GM12878 (cell line): ENCODE measurements at regions not wholly inside any gene's neighbourhood (a gene's known extent, or its start where the extent isn't known, plus 50 kb on each side); places are given as distances from the start of the nearest gene placed in this dataset.

Source experiments
- ATAC-seq: fragments of 200-7000 bp; cut with Tn5 transposase; 3 replicates; pipeline ENCODE4 v1.9.1; 2020; ENCODE audit warnings: mild to moderate bottlenecking, moderate library complexity
- BruUV-seq: library from RNA; stranded (reverse); fragments of 400-500 nt; replicated peaks from 2 replicates; lab custom pipeline; 2021; lab: Mats Ljungman, UMichigan
- CTCF ChIA-PET: fragments of 300-600 bp; sonication (Branson Sonifier 250); formaldehyde crosslinking; extraction: SDS; loops from one replicate; lab custom pipeline; 2021; ENCODE audit warnings: inconsistent platforms; lab: Yijun Ruan, JAX
- POLR2A ChIA-PET: fragments of 350-600 bp; formaldehyde crosslinking; extraction: SDS; loops from one replicate; lab custom pipeline; 2021; ENCODE audit warnings: inconsistent platforms; lab: Charles Lee
- RAD21 ChIA-PET: fragments of 300-600 bp; sonication (Branson Sonifier 250); formaldehyde crosslinking; loops from one replicate; lab custom pipeline; 2023; ENCODE audit warnings: antibody characterized with exemption; ENCODE audit not compliant: unreplicated experiment; lab: Charles Lee
- SMC1A ChIA-PET: fragments of 300-600 bp; sonication (Branson Sonifier 250); formaldehyde crosslinking; loops from one replicate; lab custom pipeline; 2023; ENCODE audit not compliant: unreplicated experiment, uncharacterized antibody; lab: Charles Lee
- DNase-seq: peaks from one replicate; pipeline ENCODE4 v3.0.0-alpha.2; 2011; ENCODE audit warnings: low read depth, low spot score
- FAIRE-seq: peaks from 3 replicates; lab custom pipeline; 2011; peaks lifted over from hg19 to GRCh38; lab: Jason Lieb, UNC
- H2AFZ ChIP-seq: 2 replicates; pipeline ENCODE4 v1.6.0; 2011; ENCODE audit warnings: low read depth, low read length, control low read depth; ENCODE audit not compliant: control insufficient read depth
- H3K27ac ChIP-seq: 2 replicates; pipeline ENCODE4 v1.5.1; 2011; ENCODE audit warnings: control low read depth; ENCODE audit not compliant: control insufficient read depth, insufficient read depth
- H3K27me3 ChIP-seq, 2 experiments: replicated peaks in 1 of 2; 2 replicates each; pipeline versions ENCODE4 v1.6.0 to v1.6.1; 2011; ENCODE audit warnings: low read length in 1 of 2; ENCODE audit not compliant: control insufficient read depth in 2 of 2, insufficient read depth in 2 of 2
- H3K36me3 ChIP-seq, 2 experiments: 2 replicates each; pipeline ENCODE4 v1.5.1; 2011; ENCODE audit warnings: low read length in 1 of 2; ENCODE audit not compliant: control insufficient read depth in 2 of 2, insufficient read depth in 2 of 2
- H3K4me1 ChIP-seq: 2 replicates; pipeline ENCODE4 v1.6.1; 2011; ENCODE audit warnings: mild to moderate bottlenecking, low read length, moderate library complexity, mixed read lengths; ENCODE audit not compliant: control insufficient read depth, insufficient read depth
- H3K4me2 ChIP-seq: 2 replicates; pipeline ENCODE4 v1.6.0; 2011; ENCODE audit warnings: control low read depth; ENCODE audit not compliant: control insufficient read depth, insufficient read depth
- H3K4me3 ChIP-seq: fragments of 200-600 bp; sonication (generic); 2 replicates; pipeline ENCODE4 v1.5.1; 2016
- H3K79me2 ChIP-seq: 2 replicates; pipeline ENCODE4 v1.6.0; 2011; ENCODE audit warnings: low read length; ENCODE audit not compliant: control insufficient read depth, insufficient read depth
- H3K9ac ChIP-seq: 2 replicates; pipeline ENCODE4 v1.8.0; 2011; ENCODE audit warnings: low read length, control low read depth, mixed read lengths; ENCODE audit not compliant: control insufficient read depth, insufficient read depth
- H3K9me3 ChIP-seq: replicated peaks from 3 replicates; pipeline ENCODE4 v1.5.1; 2011; ENCODE audit warnings: mild to moderate bottlenecking, low read length; ENCODE audit not compliant: control insufficient read depth, insufficient read depth
- H4K20me1 ChIP-seq: 2 replicates; pipeline ENCODE4 v1.6.0; 2011; ENCODE audit not compliant: control insufficient read depth, insufficient read depth
- MTA2 ChIP-seq: fragments of 450-650 bp; IDR thresholded peaks from 2 replicates; pipeline ENCODE4 v1.6.1; 2016; ENCODE audit warnings: low read depth, mild to moderate bottlenecking, moderate library complexity
- NFXL1 ChIP-seq: fragments of 450-650 bp; IDR thresholded peaks from 2 replicates; pipeline ENCODE4 v1.6.1; 2017; ENCODE audit warnings: antibody characterized with exemption, mild to moderate bottlenecking, borderline replicate concordance
- RAD21 ChIP-seq: IDR thresholded peaks from 2 replicates; pipeline ENCODE4 v1.6.1; 2011; ENCODE audit warnings: mild to moderate bottlenecking, low read depth, low read length, moderate library complexity; ENCODE audit not compliant: insufficient read depth
- RAD51 ChIP-seq: fragments of 450-650 bp; IDR thresholded peaks from 2 replicates; pipeline ENCODE4 v1.6.1; 2016; ENCODE audit warnings: moderate library complexity, mild to moderate bottlenecking, inconsistent platforms
- RCOR1 ChIP-seq: conservative IDR thresholded peaks from 2 replicates; pipeline ENCODE4 v1.6.1; 2012; ENCODE audit warnings: low read depth, low read length, improper control_type of control experiment
- ZNF274 ChIP-seq: IDR thresholded peaks from one replicate; pipeline ENCODE4 v1.8.0; 2011; ENCODE audit not compliant: insufficient read length, insufficient read depth
- WGBS: methylation state at CpG from one replicate; pipeline ENCODE4 v1.1.6; 2016; ENCODE audit warnings: low lambda C conversion rate; ENCODE audit not compliant: insufficient replicate concordance, insufficient coverage; ENCODE audit errors: missing lambda C conversion rate; 5-methylcytosine and 5-hydroxymethylcytosine counted together
- in situ Hi-C: fragments of 300-500 bp; cut with MboI; formaldehyde crosslinking; loops from 9 replicates; pipeline ENCODE4 v1.14.3; 2018; ENCODE audit warnings: mixed read lengths
- intact Hi-C: fragments of 100-400 bp; cut with micrococcal nuclease; formaldehyde crosslinking; loops from one replicate; pipeline ENCODE4 v1.14.2; 2022; ENCODE audit not compliant: unreplicated experiment
- TF ChIP-seq, protein P1 (sequence below): fragments of 450-650 bp; IDR thresholded peaks from 2 replicates; pipeline ENCODE4 v1.6.1; 2017; ENCODE audit warnings: mild to moderate bottlenecking, low read depth, inconsistent platforms; ENCODE audit not compliant: poor library complexity, severe bottlenecking
- TF ChIP-seq, protein P2 (sequence below): fragments of 450-650 bp; IDR thresholded peaks from 2 replicates; pipeline ENCODE4 v1.6.1; 2017; ENCODE audit warnings: antibody characterized with exemption, mild to moderate bottlenecking, moderate library complexity
- TF ChIP-seq, protein P3 (sequence below): fragments of 450-650 bp; IDR thresholded peaks from 2 replicates; pipeline ENCODE4 v1.6.1; 2018; ENCODE audit warnings: mild to moderate bottlenecking, low read depth, moderate library complexity; ENCODE audit not compliant: partially characterized antibody
- TF ChIP-seq, protein P4 (sequence below): IDR thresholded peaks from 2 replicates; pipeline ENCODE4 v1.6.1; 2011; ENCODE audit warnings: borderline replicate concordance, low read depth, mild to moderate bottlenecking, moderate library complexity, low read length; ENCODE audit not compliant: insufficient read depth, poor library complexity, severe bottlenecking
- TF ChIP-seq, protein P5 (sequence below): IDR thresholded peaks from 2 replicates; pipeline ENCODE4 v1.6.1; 2012; ENCODE audit warnings: low read depth, low read length, improper control_type of control experiment

DNA sequence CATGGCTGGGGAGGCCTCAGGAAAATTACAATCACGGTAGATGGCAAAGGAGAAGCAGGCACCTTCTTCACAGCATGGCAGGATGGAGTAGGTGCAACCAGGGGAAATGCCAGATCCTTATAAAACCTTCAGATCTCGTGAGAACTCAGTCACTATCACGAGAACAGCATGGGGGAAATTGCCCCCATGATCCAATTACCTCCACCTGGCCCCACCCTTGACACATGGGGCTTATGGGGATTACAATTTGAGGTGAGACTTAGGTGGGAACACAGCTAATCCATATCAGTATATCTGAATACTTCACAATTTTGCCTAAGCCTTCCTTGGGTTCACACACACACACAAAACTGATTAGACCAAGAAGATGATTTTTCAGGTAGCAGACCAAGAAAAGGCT lies 145.1 kb upstream of the COL1A2 start (continued):
- TF ChIP-seq, protein P1, sequence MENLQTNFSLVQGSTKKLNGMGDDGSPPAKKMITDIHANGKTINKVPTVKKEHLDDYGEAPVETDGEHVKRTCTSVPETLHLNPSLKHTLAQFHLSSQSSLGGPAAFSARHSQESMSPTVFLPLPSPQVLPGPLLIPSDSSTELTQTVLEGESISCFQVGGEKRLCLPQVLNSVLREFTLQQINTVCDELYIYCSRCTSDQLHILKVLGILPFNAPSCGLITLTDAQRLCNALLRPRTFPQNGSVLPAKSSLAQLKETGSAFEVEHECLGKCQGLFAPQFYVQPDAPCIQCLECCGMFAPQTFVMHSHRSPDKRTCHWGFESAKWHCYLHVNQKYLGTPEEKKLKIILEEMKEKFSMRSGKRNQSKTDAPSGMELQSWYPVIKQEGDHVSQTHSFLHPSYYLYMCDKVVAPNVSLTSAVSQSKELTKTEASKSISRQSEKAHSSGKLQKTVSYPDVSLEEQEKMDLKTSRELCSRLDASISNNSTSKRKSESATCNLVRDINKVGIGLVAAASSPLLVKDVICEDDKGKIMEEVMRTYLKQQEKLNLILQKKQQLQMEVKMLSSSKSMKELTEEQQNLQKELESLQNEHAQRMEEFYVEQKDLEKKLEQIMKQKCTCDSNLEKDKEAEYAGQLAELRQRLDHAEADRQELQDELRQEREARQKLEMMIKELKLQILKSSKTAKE, result no peak
- TF ChIP-seq, all 136 proteins: peak for 0

DNA sequence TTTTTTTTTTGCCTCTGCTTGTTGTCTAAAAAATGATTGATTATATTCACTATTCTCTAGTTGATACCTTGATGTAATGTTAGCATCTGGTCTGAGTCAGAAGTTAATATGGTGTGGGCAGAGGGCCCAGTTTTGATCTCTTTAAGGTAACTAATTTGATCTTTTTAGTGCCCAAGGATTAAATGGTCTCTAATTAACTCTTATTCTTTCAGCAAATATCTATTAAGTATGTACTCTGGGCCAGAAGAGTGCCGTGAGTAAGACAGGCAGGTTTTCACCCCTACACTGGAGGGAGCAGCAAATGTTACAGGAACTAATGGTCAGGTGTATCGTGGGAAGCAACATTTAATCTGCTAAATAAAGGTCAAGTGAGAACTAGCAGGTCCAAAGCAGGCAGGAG lies 144.6 kb upstream of the COL1A2 start:
- Histone ChIP-seq H3K79me2 (no peaks in the 10 kb centered on the region), H4K20me1 (no peaks in the 10 kb centered on the region), H3K27ac (no peak overlapping the region), H2AFZ (no peak overlapping the region), H3K27me3 (no peaks in the 10 kb centered on the region), H3K4me2 (no peak overlapping the region), H3K4me3 (no peak overlapping the region), H3K9me3 (no peaks in the 10 kb centered on the region), H3K9ac (no peak overlapping the region), H3K4me1 (no peaks in the 10 kb centered on the region), H3K36me3 (no peaks in the 10 kb centered on the region)
- RAD21 ChIA-PET, result no interaction called here
- DNase-seq (no peak), FAIRE-seq (no peak), ATAC-seq (no peak)
- CTCF ChIA-PET, result no interaction called here
- POLR2A ChIA-PET, result no interaction called here
- intact Hi-C loops, result no loop called here
- SMC1A ChIA-PET, result no interaction called here
- in situ Hi-C loops, result no loop called here
- WGBS, result 17% methylated on average over 2 of the region's 2 CpGs
- BruUV-seq, result no TSS peak
- TF ChIP-seq NFXL1, result no peak
- TF ChIP-seq, protein P2, sequence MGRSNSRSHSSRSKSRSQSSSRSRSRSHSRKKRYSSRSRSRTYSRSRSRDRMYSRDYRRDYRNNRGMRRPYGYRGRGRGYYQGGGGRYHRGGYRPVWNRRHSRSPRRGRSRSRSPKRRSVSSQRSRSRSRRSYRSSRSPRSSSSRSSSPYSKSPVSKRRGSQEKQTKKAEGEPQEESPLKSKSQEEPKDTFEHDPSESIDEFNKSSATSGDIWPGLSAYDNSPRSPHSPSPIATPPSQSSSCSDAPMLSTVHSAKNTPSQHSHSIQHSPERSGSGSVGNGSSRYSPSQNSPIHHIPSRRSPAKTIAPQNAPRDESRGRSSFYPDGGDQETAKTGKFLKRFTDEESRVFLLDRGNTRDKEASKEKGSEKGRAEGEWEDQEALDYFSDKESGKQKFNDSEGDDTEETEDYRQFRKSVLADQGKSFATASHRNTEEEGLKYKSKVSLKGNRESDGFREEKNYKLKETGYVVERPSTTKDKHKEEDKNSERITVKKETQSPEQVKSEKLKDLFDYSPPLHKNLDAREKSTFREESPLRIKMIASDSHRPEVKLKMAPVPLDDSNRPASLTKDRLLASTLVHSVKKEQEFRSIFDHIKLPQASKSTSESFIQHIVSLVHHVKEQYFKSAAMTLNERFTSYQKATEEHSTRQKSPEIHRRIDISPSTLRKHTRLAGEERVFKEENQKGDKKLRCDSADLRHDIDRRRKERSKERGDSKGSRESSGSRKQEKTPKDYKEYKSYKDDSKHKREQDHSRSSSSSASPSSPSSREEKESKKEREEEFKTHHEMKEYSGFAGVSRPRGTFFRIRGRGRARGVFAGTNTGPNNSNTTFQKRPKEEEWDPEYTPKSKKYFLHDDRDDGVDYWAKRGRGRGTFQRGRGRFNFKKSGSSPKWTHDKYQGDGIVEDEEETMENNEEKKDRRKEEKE, result no peak
- TF ChIP-seq, protein P3, sequence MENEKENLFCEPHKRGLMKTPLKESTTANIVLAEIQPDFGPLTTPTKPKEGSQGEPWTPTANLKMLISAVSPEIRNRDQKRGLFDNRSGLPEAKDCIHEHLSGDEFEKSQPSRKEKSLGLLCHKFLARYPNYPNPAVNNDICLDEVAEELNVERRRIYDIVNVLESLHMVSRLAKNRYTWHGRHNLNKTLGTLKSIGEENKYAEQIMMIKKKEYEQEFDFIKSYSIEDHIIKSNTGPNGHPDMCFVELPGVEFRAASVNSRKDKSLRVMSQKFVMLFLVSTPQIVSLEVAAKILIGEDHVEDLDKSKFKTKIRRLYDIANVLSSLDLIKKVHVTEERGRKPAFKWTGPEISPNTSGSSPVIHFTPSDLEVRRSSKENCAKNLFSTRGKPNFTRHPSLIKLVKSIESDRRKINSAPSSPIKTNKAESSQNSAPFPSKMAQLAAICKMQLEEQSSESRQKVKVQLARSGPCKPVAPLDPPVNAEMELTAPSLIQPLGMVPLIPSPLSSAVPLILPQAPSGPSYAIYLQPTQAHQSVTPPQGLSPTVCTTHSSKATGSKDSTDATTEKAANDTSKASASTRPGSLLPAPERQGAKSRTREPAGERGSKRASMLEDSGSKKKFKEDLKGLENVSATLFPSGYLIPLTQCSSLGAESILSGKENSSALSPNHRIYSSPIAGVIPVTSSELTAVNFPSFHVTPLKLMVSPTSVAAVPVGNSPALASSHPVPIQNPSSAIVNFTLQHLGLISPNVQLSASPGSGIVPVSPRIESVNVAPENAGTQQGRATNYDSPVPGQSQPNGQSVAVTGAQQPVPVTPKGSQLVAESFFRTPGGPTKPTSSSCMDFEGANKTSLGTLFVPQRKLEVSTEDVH, result no peak
- TF ChIP-seq ZNF274, result no peak
- TF ChIP-seq RCOR1, result no peak
- TF ChIP-seq RAD51, result no peak
- TF ChIP-seq MTA2, result no peak
- TF ChIP-seq, protein P4, sequence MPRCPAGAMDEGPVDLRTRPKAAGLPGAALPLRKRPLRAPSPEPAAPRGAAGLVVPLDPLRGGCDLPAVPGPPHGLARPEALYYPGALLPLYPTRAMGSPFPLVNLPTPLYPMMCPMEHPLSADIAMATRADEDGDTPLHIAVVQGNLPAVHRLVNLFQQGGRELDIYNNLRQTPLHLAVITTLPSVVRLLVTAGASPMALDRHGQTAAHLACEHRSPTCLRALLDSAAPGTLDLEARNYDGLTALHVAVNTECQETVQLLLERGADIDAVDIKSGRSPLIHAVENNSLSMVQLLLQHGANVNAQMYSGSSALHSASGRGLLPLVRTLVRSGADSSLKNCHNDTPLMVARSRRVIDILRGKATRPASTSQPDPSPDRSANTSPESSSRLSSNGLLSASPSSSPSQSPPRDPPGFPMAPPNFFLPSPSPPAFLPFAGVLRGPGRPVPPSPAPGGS, result no peak
- no peak for TF ChIP-seq RAD21
- TF ChIP-seq, protein P5, sequence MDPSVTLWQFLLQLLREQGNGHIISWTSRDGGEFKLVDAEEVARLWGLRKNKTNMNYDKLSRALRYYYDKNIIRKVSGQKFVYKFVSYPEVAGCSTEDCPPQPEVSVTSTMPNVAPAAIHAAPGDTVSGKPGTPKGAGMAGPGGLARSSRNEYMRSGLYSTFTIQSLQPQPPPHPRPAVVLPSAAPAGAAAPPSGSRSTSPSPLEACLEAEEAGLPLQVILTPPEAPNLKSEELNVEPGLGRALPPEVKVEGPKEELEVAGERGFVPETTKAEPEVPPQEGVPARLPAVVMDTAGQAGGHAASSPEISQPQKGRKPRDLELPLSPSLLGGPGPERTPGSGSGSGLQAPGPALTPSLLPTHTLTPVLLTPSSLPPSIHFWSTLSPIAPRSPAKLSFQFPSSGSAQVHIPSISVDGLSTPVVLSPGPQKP, result no peak
